ENCODE measurements at regions not wholly inside any gene's neighbourhood (a gene's known extent, or its start where the extent isn't known, plus 50 kb on each side); places are given as distances from the start of the nearest gene placed in this dataset.
A peak's percentile ranks its signal among the peaks of the same experiment; 100 is the strongest.

GRCh38 chr5:27639005-27639612 is 600.7 kb upstream of the CDH9 start:
- no peak for DNase-seq

DNA sequence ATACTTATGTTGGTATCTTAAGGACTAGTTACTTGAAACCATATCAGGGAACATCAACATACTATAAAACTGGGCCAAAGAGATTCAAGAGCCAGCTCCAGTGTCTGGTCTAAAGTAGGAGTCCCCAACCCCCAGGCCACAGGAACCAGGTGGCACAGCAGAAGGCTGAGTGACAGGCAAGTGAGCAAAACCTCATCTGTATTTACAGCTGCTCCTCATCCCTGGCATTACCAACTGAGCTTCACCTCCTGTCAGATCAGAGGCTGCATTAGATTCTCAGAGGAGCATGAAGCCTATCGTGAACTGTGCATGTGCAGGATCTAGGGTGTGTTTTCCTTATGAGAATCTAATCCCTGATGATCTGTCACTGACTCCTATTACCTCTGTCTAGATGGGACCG is 581.6 kb upstream of the CDH9 start:
- DNase-seq = peak; percentile 74

DNA sequence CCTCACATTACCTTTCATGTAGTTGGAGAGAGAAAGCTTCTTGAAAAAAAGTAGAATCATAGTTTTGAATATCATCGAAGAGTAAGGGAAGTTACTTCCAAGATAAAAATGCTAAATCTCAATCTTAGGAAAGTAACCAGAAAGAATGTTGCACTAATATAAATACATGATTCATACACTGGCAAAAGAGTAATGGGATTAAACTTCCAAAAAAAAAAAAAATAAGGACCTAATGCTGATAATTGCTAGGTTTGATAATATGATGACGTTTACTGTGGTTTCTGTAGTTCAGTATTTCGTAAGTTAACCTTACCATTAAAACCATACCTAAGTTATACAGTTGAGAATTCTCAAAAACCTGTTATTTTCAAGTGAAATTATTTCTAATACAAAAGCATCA is 573.8 kb upstream of the CDH9 start:
- no peak for DNase-seq

GRCh38 chr5:27608992-27609391 is 570.6 kb upstream of the CDH9 start:
- DNase-seq = no peak

- DNase-seq = no peak
These were observed 560.2 kb upstream of the CDH9 start for GRCh38 chr5:27598576-27598975.

DNA sequence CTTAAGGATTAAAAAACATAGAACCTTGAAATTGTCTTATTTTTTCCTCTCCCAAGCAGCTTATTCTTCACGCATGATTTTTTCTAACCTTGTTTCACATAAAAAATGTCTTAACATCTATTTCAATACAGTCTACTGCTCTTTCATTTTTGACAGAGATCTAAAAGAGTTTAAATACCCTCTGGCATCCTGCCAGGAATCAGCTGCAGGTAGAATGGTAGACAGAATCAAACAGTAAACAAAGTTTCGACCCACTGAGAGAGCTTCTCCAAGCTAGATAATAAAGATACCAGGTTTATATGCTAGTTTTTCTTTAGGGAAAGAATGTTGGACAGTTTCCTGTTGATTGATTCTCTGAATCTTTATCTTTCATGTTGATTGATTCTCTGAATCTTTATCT is 555.8 kb upstream of the CDH9 start:
- DNase-seq = no peak

DNA sequence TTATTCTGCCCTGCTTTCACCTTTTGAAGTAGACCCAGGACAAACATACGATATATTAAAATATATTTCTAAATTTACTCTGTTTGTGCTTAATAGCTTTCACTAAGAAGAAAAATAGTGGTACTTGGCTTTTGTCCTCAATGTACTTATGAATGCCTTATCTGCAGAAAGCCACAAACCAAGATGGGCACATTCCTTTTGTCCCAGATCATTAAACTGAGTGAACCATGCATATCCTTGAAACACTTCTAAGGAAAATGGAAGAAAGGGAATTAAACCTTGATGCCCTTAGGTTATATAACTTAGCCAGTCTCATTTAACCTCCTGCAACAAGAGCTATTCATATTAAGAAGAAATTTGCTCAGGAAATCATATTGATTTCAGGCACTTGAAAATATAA is 553.8 kb upstream of the CDH9 start:
- no peak for DNase-seq

DNA sequence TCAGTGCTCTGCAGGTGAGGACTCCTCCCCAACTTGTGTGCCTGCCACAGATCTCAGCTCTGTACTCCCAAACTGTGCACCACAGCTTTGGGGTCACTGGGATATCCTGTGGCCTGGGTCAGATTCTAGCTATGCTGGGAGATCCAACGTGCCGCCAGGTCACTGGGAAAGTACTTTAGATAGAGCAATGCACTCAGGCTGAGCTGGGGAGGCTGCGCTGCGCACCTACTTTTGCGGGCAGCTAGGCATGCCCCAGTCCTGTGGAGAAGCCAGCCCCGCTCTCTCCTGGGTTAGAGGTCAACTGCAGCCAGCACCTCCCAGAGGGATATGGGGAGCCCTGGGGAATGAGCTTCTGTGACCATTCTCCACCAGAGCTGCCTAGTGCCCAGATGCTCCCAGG is 552.1 kb upstream of the CDH9 start:
- DNase-seq = no peak

GRCh38 chr5:27578279-27578678 is 539.9 kb upstream of the CDH9 start:
- DNase-seq = no peak

GRCh38 chr5:27571681-27572080 is 533.3 kb upstream of the CDH9 start:
- DNase-seq = no peak

DNA sequence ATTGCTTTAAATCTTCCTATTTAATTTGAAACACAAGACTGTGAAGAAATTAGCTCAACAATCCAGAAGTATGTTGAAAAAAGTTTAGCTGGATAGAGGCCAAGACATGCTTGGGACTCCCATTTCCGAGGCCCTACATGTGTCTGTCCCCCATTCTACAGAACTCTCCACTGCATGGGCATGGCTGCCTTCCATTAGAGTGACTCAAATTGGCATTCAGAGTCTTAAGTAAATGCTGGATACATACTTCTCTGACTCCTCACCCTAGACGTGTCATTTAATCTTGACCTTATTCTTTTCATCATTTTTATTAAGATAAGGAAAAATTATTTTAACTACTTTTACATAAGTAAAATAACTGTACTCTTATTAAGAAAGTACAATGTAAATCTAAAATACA is 530.4 kb upstream of the CDH9 start:
- DNase-seq = no peak

DNA sequence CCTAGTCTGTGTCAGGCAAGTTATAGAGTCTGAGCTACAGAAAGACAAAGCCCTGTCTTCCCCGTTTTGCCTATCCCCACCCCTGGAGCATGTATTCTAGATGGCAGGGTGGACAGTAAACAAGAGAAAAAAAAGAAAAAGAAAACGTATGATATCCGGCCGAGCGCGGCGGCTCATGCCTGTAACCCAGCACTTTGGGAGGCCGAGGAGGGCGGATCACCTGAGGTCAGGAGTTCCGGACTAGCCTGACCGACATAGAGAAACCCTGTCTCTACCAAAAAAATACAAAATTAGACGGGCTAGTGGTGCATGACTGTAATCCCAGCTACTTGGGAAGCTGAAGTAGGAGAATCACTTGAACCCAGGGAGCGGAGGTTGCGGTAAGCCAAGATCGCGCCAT is 523.0 kb upstream of the CDH9 start:
- DNase-seq = no peak

GRCh38 chr5:27548484-27548883 is 510.1 kb upstream of the CDH9 start:
- DNase-seq = no peak

- DNase-seq = no peak
These were observed 496.7 kb upstream of the CDH9 start for GRCh38 chr5:27535031-27535557.

GRCh38 chr5:27532305-27532704 is 493.9 kb upstream of the CDH9 start:
- no peak for DNase-seq

DNA sequence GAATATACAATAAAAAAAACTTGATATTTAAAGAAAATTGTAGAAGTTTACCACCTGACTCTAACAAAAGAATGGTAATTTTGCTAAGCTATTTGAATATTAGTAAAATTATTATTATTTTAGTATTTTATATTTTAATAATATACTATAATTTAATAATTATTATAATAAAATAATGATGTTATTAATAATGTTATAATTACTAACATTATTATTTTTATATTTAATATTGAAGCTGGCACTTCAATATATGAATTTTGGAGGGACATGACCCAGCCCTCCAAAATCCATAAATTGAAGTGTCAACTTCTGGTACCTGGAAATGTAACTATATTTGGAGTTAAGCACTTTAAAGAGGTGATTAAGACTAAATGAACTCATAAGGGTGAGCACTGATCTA is 486.1 kb upstream of the CDH9 start:
- DNase-seq = no peak

- DNase-seq = peak; percentile 83
These were observed 485.2 kb upstream of the CDH9 start for GRCh38 chr5:27523629-27524028.

GRCh38 chr5:27516437-27516836 is 478.1 kb upstream of the CDH9 start:
- no peak for DNase-seq

- DNase-seq = no peak
These were observed 472.7 kb upstream of the CDH9 start for GRCh38 chr5:27511061-27511460.

DNA sequence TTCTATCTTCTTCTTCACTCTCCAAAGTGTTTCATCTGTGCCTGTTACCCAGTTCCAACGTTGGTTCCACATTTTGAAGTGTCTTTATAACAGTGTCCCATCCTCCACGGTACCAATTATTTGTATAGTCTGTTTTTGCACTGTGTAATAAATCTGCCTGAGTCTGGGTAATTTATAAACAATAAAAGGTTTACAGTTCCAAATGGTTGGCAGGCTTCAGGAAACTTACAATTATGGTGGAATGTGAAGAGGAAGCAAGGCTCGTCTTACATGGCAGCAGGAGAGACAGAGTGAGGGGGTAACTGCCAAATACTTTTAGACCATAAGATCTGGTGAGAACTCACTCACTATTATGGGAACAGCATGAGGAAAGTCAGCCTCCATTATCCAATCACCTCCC is 465.4 kb upstream of the CDH9 start:
- DNase-seq = no peak

DNA sequence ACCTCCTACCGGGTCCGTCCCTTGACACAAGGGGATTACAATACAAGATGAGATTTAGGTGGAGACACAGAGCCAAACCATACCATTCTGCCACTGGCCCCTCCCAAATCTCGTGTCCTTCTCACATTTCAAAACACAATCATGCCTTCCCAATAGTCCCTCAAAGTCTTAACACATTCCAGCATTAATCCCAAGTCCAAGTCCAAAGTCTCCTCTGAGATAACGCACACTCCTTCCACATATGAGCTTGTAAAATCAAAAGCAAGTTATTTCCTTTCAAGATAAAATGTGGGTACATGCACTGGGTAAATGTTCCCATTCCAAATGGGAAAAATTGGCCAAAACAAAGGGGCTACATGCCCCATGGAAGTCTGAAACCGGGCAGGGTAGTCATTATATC is 463.9 kb upstream of the CDH9 start:
- DNase-seq = no peak

GRCh38 chr5:27497491-27497890 is 459.1 kb upstream of the CDH9 start:
- DNase-seq = no peak

DNA sequence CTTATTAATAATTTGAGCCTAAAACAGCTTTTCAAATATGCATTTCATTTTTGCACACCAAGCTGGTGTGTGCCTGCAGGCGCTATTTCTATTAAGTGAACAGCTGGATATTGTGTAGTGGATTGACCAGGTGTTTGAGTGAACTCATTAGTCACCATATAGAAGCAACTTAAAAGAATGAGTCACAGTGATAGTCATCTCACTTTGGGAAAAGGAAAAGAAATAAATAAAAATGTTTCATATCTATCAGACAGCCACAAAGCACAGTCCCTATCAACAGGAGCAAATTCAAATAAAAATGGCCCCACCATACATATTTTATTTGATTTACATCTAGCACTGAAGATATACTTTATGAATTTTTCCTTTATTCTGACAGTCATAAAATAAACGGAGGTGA is 456.5 kb upstream of the CDH9 start:
- DNase-seq = no peak

DNA sequence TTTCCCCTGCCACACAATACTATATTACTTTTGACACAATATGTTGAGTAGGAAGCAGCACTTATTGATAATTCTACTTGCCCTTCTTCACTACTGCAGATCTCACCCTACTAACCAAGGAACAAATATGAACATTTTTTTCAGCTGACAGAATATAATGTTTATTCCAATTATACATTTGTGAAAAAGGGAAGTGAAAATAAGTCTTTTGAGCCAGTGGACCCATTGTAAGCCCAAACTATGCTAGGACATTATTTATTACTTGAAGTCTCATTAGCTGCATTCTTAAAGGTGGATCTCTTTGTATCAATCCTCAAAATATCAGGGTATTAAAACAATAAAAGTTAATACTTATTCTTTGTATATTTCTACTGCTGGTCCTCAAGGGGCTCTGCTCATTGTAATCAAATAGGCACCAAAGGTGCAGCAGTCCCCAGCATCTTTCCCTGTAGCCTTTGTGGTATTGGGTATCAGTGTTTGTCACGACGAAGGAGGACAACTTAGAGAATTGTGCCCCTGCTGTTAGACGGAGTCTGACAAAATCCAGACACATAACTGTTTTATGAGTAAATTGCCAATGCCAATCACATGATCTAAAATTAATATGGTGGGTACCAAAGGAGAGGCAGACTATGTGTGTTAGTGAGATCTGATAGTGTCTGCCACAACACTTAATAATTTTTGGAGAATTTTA is 453.5 kb upstream of the CDH9 start:
- no peak for DNase-seq

DNA sequence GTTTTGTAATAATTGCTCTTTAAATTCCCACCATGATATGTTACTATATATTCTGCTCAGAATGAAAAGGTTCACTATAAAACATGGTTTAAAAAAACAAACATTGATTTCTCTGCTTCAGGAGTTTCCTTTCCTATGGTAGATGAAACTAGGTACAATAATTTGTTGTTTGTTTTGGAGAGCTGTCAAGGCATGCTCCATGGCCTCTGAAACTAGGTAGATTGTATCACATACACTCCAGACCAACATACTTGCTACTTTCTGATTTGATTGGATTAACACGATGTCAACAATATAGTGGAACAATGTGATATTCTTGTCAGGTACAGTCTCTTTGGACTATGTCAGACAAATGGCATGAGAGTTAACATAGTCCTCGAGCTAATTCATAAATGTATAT is 452.7 kb upstream of the CDH9 start:
- no peak for DNase-seq
